Panc1 (cell line): ENCODE measurements at regions not wholly inside any gene's neighbourhood (a gene's known extent, or its start where the extent isn't known, plus 50 kb on each side); places are given as distances from the start of the nearest gene placed in this dataset.

ENCODE experiments used
- POLR2AphosphoS5 ChIP-seq: IDR thresholded peaks from 2 replicates; pipeline ENCODE4 v1.6.1; 2012; ENCODE audit warnings: mild to moderate bottlenecking, low read depth, low read length, moderate library complexity
- SIN3A ChIP-seq: IDR thresholded peaks from 2 replicates; pipeline ENCODE4 v1.6.1; 2012; ENCODE audit warnings: low read depth, mild to moderate bottlenecking, low read length, moderate library complexity, borderline replicate concordance; ENCODE audit not compliant: insufficient read depth
- TCF7L2 ChIP-seq: IDR thresholded peaks from 2 replicates; pipeline ENCODE4 v1.6.1; 2011; ENCODE audit warnings: mild to moderate bottlenecking, low read depth, low read length, inconsistent platforms
- TF ChIP-seq, protein P1 (sequence below): fragments of 450-650 bp; IDR thresholded peaks from 2 replicates; pipeline ENCODE4 v1.5.1; 2017; ENCODE audit warnings: mild to moderate bottlenecking
- TF ChIP-seq, protein P2 (sequence below), 2 experiments: IDR thresholded peaks; 2 replicates each; pipeline ENCODE4 v1.6.1; 2011 to 2012; ENCODE audit warnings: low read depth in 2 of 2, control low read depth in 1 of 2, low read length in 1 of 2, mild to moderate bottlenecking in 1 of 2, moderate library complexity in 1 of 2; ENCODE audit not compliant: insufficient read depth in 1 of 2

GRCh38 chr3:178036451-178037144, 499.6 kb upstream of the KCNMB2 start:
- TF ChIP-seq, protein P1, sequence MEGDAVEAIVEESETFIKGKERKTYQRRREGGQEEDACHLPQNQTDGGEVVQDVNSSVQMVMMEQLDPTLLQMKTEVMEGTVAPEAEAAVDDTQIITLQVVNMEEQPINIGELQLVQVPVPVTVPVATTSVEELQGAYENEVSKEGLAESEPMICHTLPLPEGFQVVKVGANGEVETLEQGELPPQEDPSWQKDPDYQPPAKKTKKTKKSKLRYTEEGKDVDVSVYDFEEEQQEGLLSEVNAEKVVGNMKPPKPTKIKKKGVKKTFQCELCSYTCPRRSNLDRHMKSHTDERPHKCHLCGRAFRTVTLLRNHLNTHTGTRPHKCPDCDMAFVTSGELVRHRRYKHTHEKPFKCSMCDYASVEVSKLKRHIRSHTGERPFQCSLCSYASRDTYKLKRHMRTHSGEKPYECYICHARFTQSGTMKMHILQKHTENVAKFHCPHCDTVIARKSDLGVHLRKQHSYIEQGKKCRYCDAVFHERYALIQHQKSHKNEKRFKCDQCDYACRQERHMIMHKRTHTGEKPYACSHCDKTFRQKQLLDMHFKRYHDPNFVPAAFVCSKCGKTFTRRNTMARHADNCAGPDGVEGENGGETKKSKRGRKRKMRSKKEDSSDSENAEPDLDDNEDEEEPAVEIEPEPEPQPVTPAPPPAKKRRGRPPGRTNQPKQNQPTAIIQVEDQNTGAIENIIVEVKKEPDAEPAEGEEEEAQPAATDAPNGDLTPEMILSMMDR, result no peak
- no peak for TF ChIP-seq POLR2AphosphoS5
- no peak for TF ChIP-seq TCF7L2
- TF ChIP-seq, protein P2, sequence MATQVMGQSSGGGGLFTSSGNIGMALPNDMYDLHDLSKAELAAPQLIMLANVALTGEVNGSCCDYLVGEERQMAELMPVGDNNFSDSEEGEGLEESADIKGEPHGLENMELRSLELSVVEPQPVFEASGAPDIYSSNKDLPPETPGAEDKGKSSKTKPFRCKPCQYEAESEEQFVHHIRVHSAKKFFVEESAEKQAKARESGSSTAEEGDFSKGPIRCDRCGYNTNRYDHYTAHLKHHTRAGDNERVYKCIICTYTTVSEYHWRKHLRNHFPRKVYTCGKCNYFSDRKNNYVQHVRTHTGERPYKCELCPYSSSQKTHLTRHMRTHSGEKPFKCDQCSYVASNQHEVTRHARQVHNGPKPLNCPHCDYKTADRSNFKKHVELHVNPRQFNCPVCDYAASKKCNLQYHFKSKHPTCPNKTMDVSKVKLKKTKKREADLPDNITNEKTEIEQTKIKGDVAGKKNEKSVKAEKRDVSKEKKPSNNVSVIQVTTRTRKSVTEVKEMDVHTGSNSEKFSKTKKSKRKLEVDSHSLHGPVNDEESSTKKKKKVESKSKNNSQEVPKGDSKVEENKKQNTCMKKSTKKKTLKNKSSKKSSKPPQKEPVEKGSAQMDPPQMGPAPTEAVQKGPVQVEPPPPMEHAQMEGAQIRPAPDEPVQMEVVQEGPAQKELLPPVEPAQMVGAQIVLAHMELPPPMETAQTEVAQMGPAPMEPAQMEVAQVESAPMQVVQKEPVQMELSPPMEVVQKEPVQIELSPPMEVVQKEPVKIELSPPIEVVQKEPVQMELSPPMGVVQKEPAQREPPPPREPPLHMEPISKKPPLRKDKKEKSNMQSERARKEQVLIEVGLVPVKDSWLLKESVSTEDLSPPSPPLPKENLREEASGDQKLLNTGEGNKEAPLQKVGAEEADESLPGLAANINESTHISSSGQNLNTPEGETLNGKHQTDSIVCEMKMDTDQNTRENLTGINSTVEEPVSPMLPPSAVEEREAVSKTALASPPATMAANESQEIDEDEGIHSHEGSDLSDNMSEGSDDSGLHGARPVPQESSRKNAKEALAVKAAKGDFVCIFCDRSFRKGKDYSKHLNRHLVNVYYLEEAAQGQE (IDR thresholded peaks at IDR 0.05; ENCODE audit: insufficient read depth in 1 of 2, low read depth in 2 of 2, low read length in 1 of 2), result no peak
- TF ChIP-seq SIN3A, result no peak
